MV-4-11 (cell line): ENCODE measurements at regions not wholly inside any gene's neighbourhood (a gene's known extent, or its start where the extent isn't known, plus 50 kb on each side); places are given as distances from the start of the nearest gene placed in this dataset.
A peak's percentile ranks its signal among the peaks of the same experiment; 100 is the strongest.
"Not testable (repeated sequence)": the region's sequence is repeated elsewhere in the genome, so short reads cannot be mapped to it uniquely, and the experiment has no call there.

Experiments
- DNase-seq: peaks from one replicate; lab custom pipeline; 2025; lab: John Stamatoyannopoulos, UW

DNA sequence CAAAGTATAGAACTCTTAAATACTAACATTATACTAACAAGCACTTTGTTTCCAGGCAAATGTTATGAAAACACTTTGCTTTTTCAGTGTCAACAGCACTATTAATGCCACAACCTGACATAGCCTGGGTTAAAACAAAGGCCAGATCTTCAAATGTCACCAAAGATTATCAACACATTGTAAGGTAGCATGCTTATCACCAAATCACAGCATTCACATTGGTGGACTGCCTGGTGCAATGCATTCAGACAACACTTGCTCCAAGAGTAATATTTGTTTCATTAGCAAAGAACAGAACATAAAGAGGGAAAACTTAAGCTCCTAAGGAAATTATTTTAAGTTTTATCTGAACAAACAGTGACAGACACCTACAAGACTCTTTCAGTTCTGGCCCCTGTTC, 1361.2 kb downstream of the CDH8 start:
- no peak for DNase-seq

DNA sequence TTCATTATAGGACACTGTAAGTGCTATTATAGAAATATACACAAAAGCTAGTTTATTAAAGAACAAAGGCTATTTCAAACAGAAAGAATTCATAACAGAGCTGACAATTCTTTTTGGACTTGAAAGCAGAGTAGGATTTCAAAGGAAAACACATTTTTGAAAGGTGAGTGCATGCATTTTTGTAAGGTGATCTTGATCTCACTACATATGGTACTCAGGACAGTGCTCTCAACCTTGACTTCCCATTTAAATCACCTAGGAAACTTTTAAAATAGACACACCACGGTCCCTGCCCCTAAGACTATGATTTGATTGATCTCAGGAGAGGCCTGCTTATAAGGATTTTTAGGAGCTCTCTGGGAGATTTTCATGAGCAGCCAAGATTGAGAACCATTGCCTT, 1362.0 kb downstream of the CDH8 start:
- DNase-seq = no peak

DNA sequence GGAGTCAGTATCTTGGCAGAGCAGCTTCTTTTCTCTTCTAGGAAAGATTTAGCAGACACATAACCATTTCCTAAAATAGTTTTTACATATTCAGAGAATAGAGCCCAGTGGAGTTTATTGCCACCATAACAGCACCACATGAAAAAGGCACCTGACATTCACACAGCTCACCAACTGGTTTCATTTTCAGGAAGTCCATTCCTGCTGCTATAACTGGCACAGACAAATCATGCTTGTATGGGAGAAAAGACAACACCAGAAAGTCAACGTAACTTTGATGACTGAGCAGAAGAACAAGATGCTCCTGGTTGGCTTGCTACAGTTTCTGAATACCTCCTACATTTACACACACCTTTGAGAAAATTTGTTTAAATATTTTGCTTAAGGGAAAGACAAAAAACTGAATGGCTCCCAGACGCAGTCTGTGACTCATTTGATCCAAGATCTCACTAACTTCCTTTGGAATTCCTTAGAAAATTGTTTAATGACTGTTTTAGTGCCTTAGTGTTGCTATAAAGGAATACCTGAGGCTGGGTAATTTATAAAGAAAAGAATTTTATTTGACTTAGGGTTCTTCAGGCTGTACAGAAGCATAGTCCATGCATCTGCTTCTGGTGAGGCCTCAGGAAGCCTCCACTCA, 1380.6 kb downstream of the CDH8 start:
- no peak for DNase-seq

DNA sequence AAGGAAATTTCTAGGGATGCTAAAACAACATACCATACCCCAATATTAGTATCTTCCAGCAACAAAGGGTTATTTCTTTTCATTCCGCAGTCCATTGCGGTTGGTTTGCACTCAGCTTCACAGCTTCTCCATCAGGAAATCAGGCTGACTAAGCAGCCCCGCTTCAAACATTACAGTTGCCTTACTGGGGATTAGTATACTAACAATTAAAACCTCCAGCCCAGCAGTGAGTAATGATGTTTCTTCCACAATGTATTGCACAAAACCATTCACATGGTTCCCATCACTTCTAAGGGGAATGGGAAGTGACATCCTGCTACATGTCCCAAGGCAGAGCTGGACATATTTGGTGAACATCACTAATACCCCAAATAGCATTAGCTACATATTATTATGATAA, 1384.9 kb downstream of the CDH8 start:
- DNase-seq = peak; percentile 42

DNA sequence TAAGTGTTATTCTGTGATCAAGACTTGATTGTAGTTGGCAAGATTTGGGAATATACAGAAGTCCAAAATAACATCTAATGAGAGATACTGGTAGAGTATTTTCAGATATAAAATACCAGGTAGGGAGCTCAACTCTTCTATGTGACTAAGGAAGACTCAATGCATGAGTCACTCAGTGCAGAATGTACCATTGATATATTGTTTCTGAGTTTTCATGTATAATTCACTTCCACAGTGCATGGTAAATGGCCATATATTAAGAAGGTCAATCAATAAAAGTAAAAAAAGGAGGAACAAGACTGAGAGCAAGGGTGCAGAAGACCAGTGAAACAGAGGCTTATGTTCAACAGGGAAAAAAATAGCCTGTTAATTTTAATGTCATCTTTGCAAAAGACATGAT, 1387.9 kb downstream of the CDH8 start:
- no peak for DNase-seq

DNA sequence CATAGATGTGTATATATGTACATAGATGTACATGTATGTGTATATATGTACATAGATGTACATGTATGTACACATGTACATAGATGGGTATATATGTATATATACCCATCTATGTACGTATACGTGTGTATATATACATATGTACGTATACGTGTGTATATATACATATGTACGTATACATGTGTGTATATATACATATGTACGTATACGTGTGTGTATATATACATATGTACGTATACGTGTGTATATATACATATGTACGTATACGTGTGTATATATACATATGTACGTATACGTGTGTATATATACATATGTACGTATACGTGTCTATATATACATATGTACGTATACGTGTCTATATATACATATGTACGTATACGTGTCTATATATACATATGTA, 1388.8 kb downstream of the CDH8 start:
- DNase-seq = not testable (repeated sequence)

DNA sequence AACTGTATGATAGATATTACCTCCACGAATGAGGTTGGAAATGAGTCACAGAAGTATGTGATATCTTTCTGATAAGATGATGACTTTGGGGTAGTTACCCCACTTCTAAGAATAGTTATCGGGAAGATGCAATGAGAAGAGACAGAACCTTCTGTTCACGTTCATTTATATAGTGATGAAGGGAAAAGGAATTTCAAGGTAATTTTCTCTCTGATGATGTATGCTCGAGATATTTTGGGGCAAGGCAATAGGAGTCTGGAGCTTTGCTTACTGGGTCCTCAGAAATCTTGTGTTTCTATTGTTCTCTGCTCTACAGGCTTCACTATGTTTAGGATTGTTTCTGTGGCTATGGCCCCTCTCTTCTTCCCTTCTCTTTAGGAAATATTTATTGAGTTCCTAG, 1389.6 kb downstream of the CDH8 start:
- DNase-seq = no peak

DNA sequence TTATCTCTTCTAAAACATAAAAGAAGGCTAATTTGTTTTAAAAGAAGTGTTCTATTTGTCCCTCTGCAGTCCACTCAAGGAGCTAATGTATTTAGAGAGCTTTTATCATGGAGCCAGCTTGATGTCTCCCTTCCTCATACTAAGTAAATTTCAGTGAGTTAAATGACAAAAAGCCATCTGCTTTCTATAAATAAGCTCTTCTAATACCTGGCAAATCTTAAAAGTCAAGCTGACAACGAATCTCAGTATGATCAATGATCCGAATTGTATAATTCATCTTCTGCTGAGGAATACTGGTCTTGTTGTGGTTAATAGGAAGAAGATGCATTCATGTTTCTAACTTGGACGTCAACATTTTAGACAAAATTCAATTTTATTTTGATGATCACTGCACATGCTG, 1390.7 kb downstream of the CDH8 start:
- no peak for DNase-seq

DNA sequence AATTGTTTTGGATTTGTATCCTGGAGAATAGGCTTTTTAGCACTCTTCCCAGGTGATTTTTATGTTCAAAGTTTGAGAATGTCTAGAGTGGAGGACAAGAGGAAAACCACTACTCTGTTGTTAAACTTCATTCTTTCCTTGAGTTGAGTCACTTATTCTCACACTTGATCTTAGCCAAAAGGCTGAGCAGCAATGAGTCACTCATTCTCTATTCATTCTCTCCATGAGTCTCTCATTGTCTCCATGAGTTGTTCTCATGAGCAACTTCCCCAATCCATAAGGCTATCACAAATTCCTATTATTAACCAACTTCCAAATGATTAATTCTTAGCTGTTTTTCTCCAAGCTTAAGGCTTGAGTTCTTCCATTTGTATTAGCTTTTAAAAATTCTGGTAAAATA, 1393.3 kb downstream of the CDH8 start:
- peak; percentile 10 for DNase-seq

DNA sequence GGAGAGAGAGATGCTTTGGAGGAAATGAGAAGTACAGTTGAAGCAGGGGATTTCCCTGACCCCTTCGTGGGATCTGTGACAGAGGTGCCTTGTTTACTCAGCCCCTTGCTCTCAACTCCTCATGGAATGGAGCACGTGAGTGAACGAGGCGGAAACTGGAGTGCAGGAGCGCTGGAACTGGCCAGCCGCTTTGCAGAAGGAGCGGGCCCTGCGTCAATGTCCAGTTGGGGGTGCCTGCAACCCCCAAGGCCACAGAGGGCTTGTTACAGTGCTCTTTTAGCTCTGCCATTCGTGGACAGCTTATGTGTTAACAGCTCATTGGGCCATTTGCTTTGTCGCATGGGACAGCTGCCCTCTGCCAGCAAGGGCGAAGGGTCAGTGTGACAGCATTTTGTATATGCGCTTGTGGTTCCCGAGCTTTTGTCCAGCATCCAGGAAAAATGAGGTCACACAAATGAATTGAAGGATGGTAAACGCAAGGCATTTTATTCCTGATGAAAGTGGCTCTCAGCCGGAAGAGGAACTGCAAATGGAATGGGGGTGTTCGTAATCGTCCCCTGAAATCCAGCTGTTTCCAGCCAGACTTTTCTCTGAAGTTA, 1395.1 kb downstream of the CDH8 start:
- DNase-seq = no peak

DNA sequence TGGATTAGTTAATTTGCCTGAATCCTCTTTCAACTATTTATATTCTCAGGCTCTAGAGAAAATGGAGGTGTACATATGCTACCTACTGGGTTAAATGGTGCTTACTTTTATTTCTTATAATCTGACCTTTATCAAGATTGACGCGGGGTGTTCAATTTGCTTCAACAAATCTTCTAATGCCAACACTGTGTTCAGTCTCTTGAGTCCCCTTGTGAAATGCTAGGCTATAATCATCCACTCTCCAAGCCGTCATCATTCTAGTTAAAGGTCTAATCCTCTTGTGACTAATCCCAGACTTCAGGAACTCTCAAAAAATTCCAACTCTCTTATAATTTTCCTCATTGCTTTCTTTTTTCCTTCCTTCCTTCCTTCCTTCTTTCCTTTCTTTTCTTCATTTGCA, 1396.2 kb downstream of the CDH8 start:
- DNase-seq = no peak

DNA sequence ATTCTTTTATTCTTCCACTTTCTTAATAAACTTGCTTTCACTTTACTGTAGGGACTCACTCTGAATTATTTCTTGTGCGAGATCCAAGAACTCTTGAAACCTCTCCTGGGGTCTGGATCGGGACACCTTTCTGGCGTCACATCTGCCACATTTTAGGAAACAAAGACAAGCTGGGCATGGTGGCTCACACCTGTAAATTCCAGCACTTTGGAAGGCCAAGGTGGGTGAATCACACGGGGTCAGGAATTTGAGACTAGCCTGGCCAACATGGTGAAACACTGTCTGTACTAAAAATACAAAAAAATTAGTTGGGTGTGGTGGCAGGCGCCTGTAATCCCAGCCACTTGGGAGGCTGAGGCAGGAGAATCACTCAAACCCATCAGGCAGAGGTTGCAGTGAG, 1399.6 kb downstream of the CDH8 start:
- not testable (repeated sequence) for DNase-seq

DNA sequence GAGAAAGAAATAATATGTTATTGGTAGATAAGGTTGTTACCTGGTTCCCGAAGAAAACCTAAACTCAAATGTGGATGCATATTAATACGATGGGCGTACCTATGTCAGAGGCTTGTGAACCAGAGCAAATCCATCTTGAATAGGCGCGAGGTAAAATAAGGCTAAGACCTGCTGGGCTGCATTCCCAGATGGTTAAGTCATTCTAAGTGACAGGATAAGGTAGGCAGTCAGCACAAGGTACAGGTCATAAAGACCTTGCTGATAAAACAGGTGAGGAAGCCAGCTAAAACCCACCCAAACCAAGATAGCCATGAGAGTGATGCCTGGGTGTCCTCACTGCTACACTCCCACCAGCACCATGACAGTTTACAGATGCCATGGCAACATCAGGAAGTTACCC, 1400.1 kb downstream of the CDH8 start:
- no peak for DNase-seq

DNA sequence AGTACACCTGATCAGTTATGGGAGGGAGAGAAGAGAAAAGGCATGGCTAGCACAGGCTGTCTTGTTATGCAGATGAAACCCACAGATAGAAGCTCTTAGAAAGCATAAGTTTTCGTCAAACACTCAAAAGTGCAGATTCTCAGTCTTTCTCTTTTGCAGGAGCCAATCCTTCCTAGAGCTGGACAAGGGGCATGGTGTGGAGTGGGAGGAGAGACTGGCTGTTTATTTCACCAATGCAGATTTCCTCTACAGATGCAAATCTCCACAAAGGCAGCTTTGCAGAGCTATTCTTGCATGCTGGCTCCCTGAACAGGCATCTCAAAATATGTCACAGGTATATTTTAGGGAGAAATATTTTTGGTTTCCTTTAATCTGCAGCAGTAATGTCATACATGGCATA, 1400.7 kb downstream of the CDH8 start:
- no peak for DNase-seq

DNA sequence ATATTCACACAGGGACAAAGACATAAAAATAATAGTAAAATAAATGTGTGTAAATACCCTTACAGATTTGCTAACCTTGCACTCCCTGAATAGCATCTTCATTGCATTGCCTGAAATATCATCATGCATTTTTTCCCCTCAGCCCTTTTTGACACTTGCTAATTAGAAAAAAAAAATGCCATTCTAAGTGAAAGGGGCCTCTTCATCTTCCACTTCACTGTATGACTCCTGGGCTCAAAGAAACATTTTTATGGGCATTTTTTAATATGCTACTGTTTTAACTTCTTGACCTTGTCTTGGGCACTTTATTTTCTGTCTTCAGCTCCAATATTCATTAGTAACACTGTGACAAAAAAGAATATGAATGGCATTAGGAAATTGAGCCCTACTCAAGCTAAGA, 1424.4 kb downstream of the CDH8 start:
- no peak for DNase-seq

DNA sequence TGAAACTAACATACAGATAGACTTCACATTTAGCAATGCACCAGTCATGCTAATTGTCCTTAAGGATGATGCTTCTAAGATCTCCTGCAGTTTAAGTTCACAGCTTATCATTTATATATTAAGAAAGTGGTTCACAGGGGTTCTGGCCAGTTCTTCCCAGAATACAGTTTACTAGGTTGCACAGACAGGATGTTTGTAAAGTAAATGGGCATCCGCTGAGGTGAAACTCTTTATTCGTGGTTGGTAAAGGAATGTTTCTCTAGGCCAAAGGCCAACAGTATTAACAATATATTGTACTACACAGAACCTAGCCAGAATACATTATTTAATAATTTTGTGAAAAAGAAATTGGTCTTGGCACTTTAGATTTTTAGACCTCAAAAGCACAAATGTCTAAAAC, 1427.3 kb downstream of the CDH8 start:
- DNase-seq = no peak

DNA sequence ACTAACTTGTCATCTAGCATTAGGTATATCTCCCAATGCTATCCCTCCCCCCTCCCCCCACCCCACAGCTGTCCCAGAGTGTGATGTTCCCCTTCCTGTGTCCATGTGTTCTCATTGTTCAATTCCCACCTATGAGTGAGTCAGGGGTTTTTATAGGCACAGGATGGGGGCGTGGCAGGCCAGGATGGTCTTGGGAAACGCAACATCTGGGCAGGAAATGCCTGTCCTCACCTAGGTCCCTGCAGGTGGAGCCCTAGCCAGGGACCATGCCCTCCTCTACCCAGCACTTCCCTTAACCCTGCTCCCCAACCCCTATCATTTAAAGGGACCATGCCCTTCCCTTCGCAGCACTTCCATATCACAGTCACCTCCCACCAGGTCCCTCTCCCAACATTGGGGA, 1430.6 kb downstream of the CDH8 start:
- not testable (repeated sequence) for DNase-seq

DNA sequence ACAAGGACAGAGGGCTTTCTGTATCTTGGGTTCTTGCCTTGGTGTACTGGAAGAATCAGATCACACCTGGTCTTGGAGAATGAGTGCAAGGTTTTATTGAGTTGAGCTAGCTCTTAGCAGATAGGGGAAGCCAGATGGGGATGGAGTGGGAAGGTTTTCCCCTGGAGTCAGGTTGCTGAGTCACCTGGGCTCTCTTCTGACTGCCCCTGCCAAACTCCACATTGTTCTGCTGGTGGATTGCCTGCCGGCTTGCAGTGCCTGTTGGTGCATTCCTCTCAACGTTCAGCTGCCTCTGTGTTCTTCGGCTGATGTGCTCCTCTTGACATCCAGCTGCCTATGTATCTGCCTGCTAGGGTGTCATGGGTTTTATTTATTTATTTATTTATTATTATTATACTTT, 1431.1 kb downstream of the CDH8 start:
- no peak for DNase-seq

DNA sequence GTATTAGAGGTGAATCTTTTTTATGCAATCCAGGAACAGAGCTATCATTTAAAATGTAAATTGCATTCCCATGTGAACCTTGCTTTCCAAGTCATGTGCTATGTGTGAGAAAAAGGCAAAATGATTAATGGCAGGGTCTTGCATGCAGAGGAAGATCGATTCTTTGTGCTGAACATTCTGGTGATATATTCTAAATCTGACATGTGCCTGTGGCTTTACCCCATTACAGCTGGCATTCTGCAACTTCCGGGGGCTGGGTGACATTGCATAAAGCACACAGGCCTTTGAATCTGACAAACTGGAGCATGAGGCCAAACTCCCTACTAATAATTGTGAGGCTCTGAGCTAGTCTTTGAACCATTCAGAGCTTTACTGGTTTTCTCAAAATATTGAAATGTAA, 1449.7 kb downstream of the CDH8 start:
- no peak for DNase-seq

DNA sequence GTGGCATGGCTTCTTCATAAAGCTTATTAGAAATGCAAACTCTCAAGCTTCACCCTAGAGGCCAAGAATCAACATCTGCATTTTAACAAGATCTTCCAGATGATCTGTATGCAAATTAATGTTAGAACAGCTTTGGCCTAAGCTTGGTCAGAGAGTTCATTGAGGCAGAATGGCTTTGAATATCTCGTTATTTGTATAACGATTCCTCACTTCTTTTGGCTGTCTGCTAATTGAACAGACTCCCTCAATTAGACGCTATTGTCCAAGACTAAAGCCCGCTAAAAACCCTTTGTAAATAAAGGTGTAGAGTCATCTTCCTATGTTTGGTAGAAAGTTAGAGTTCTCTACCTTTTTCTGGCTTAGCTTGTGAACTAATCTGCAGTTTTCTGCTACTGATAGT, 1453.7 kb downstream of the CDH8 start:
- no peak for DNase-seq

DNA sequence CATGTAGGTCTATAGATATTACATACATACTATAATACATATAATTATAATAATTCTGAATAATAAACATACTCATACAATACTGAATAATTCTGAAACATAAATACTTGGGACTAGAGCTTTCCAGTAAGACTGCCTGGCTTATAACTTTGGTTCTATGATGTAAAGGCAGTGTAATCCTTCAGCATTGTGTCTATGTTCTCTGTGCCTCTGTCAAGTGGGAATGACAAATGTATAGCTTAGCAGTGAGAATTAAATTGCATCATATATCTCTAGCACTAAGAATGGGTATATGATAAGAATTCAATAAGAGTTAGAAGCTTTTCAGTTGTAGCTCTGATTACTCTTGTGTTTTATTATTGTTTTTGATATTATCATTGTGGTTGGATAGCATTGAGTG, 1469.3 kb downstream of the CDH8 start:
- DNase-seq = no peak

DNA sequence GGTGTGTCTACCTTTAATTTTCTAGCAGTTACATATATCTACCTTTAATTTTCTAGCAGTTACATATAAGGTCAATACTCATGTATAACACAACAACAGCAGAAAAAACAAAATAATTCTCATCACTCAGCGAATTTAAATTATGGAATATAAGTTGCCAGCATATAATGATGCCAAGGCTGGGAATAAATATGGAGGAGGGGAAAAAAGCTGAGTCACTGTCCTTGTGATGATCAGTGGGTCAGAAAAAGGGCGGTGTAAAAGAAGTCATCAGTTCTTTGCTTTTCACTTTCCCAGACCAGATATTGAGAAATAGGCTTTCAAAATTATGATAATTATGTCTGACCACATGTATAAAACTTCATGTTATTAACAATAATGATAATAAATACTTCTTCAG, 1471.7 kb downstream of the CDH8 start:
- DNase-seq = no peak

DNA sequence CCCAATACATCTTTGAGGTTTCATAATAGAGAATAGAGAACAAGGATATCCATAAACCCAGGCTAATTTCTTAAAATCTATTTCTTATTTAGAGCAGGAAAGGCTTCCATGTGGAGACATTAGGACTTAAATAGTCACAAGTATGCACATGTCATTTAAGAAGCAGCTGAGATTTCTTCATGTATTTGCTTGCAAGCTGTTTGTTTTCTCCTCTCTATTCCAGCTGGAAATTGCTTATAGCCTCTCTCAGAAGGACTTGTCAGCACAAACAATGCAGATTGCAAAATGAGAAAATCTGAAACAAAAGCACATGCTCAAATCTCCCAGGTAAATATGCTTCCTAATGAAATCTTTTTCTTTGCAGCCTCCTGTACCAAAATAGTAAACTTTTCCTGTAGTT, 1473.1 kb downstream of the CDH8 start:
- no peak for DNase-seq

DNA sequence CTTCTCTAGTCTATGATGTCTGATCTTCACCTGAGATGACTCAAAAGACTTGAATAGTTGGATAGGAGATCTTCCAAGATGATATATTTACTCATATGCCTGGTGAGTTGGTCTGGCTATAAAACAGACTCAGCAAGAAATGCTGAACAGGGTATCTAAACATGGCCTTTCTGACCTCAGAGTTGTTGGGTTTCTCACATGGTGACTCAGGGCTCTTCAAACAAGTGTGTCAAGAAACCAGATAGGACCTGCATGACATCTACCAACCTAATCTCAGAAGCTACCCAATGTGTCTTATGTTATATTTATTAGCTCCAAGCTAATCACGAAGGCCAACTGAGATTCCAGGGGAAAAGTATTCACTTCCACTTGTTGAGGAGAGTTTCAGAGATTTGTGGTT, 1477.3 kb downstream of the CDH8 start:
- DNase-seq = no peak
